Fibroblast of skin of abdomen (primary cell): ENCODE measurements at regions not wholly inside any gene's neighbourhood (a gene's known extent, or its start where the extent isn't known, plus 50 kb on each side); places are given as distances from the start of the nearest gene placed in this dataset.

ENCODE experiments used
- DNase-seq: peaks from one replicate; pipeline ENCODE4 v3.0.0-alpha.2; 2013

GRCh38 chr14:84112589-84112988, 1417.4 kb upstream of the FLRT2 start:
- no peak for DNase-seq

- DNase-seq = no peak
These were observed 1404.3 kb upstream of the FLRT2 start for GRCh38 chr14:84125676-84126075.

GRCh38 chr14:84127495-84127894, 1402.4 kb upstream of the FLRT2 start:
- no peak for DNase-seq

- no peak for DNase-seq
These were observed 1401.9 kb upstream of the FLRT2 start for GRCh38 chr14:84128050-84128449.

GRCh38 chr14:84129007-84129406, 1400.9 kb upstream of the FLRT2 start:
- DNase-seq = no peak

- DNase-seq = no peak
These were observed 1400.0 kb upstream of the FLRT2 start for GRCh38 chr14:84129941-84130340.

GRCh38 chr14:84131924-84132323, 1398.0 kb upstream of the FLRT2 start:
- DNase-seq = no peak

GRCh38 chr14:84144166-84144565, 1385.8 kb upstream of the FLRT2 start:
- peak; percentile 65 for DNase-seq

- no peak for DNase-seq
These were observed 1377.5 kb upstream of the FLRT2 start for GRCh38 chr14:84152452-84152851.

- DNase-seq = no peak
These were observed 1367.3 kb upstream of the FLRT2 start for GRCh38 chr14:84162633-84163032.

GRCh38 chr14:84167026-84167425, 1362.9 kb upstream of the FLRT2 start:
- DNase-seq = no peak

- DNase-seq = no peak
These were observed 1349.6 kb upstream of the FLRT2 start for GRCh38 chr14:84180336-84180735.

- DNase-seq = peak; percentile 13
These were observed 1348.9 kb upstream of the FLRT2 start for GRCh38 chr14:84181072-84181471.

GRCh38 chr14:84195514-84195913, 1334.4 kb upstream of the FLRT2 start:
- DNase-seq = no peak

GRCh38 chr14:84197704-84198103, 1332.2 kb upstream of the FLRT2 start:
- DNase-seq = no peak

- peak; percentile 44 for DNase-seq
These were observed 1327.5 kb upstream of the FLRT2 start for GRCh38 chr14:84202486-84202885.

- DNase-seq = no peak
These were observed 1326.0 kb upstream of the FLRT2 start for GRCh38 chr14:84203896-84204295.

GRCh38 chr14:84208451-84208850, 1321.5 kb upstream of the FLRT2 start:
- no peak for DNase-seq

- DNase-seq = no peak
These were observed 1320.9 kb upstream of the FLRT2 start for GRCh38 chr14:84209031-84209430.

- no peak for DNase-seq
These were observed 1312.9 kb upstream of the FLRT2 start for GRCh38 chr14:84217066-84217465.

GRCh38 chr14:84225268-84225667, 1304.7 kb upstream of the FLRT2 start:
- DNase-seq = no peak

GRCh38 chr14:84228702-84229101, 1301.2 kb upstream of the FLRT2 start:
- DNase-seq = peak; percentile 19

GRCh38 chr14:84234281-84234680, 1295.7 kb upstream of the FLRT2 start:
- no peak for DNase-seq

- no peak for DNase-seq
These were observed 1293.7 kb upstream of the FLRT2 start for GRCh38 chr14:84236290-84236689.

- peak; percentile 12 for DNase-seq
These were observed 1292.1 kb upstream of the FLRT2 start for GRCh38 chr14:84237881-84238280.

- no peak for DNase-seq
These were observed 1282.3 kb upstream of the FLRT2 start for GRCh38 chr14:84247693-84248092.
